Astrocyte (in vitro differentiated cells and primary cell): ENCODE measurements at regions not wholly inside any gene's neighbourhood (a gene's known extent, or its start where the extent isn't known, plus 50 kb on each side); places are given as distances from the start of the nearest gene placed in this dataset.

Experiments used
- EZH2 ChIP-seq: IDR thresholded peaks from 2 replicates; pipeline ENCODE4 v1.6.1; 2012; ENCODE audit warnings: mild to moderate bottlenecking, low read length, inconsistent platforms; ENCODE audit not compliant: insufficient read depth
- TF ChIP-seq, protein P1 (sequence below): IDR thresholded peaks from 2 replicates; pipeline ENCODE4 v1.5.1; 2011; ENCODE audit warnings: low read depth, mild to moderate bottlenecking, inconsistent platforms, low read length, moderate library complexity; ENCODE audit not compliant: insufficient read depth

DNA sequence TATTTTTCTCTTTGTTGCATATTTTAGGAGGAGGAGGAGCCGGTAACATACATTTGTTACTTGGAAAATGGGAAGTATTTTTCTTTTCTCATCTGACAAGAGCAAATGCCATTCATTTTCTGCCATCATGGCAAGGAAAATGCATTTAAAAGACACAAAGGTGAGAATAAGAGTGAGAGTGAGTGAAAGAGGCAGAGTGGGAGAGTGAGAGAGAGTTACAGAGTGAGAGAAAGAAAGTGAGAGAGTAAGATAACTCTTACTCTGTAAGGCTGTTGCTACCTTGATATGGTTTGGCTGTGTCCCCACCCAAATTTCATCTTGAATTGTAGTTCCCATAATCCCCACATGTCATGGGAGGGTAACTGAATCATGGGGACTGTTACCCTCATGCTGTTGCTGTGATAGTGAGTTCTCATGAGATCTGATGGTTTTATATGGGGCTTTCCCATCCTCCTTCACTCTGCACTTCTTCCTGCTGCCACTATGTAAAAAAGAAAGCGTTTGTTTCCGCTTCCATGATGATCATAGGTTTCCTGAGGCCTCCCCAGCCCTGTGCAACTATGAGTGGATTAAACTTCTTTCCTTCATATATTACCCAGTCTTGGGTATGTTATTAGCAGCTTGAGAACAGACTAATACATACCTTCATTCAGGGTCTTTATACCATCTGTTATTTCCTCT is 64.2 kb downstream of the ASCL1 start:
- TF ChIP-seq, protein P1, sequence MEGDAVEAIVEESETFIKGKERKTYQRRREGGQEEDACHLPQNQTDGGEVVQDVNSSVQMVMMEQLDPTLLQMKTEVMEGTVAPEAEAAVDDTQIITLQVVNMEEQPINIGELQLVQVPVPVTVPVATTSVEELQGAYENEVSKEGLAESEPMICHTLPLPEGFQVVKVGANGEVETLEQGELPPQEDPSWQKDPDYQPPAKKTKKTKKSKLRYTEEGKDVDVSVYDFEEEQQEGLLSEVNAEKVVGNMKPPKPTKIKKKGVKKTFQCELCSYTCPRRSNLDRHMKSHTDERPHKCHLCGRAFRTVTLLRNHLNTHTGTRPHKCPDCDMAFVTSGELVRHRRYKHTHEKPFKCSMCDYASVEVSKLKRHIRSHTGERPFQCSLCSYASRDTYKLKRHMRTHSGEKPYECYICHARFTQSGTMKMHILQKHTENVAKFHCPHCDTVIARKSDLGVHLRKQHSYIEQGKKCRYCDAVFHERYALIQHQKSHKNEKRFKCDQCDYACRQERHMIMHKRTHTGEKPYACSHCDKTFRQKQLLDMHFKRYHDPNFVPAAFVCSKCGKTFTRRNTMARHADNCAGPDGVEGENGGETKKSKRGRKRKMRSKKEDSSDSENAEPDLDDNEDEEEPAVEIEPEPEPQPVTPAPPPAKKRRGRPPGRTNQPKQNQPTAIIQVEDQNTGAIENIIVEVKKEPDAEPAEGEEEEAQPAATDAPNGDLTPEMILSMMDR, result no peak
- TF ChIP-seq EZH2, result no peak
